ENCODE measurements at regions not wholly inside any gene's neighbourhood (a gene's known extent, or its start where the extent isn't known, plus 50 kb on each side); places are given as distances from the start of the nearest gene placed in this dataset.
"Not testable (repeated sequence)": the region's sequence is repeated elsewhere in the genome, so short reads cannot be mapped to it uniquely, and the experiment has no call there.

- H3K27ac ChIP-seq: no peak overlapping the region
- H2AFZ ChIP-seq: no peak overlapping the region
- no peak overlapping the region for H3K4me2 ChIP-seq (ENCODE audit: low read length)
- no peak for TF ChIP-seq CTCF (IDR thresholded peaks at IDR 0.05)
- no peak overlapping the region for H3K4me3 ChIP-seq (ENCODE audit: low read depth, low read length)
- no peaks in the 10 kb centered on the region for H3K27me3 ChIP-seq (ENCODE audit: control insufficient read depth, insufficient read depth, low read length)
- no peaks in the 10 kb centered on the region for H3K79me2 ChIP-seq
- H3K9ac ChIP-seq: no peak overlapping the region
- H3K4me1 ChIP-seq: no peaks in the 10 kb centered on the region
- H3K9me3 ChIP-seq (ENCODE audit: control insufficient read depth, low read length): no peaks in the 10 kb centered on the region
- no peaks in the 10 kb centered on the region for H3K36me3 ChIP-seq (ENCODE audit: control insufficient read depth, insufficient read depth, low read length)
Measured at GRCh38 chr5:96312383-96312782, 120.7 kb downstream of the PCSK1 start.

GRCh38 chr5:96307047-96307446 lies 126.0 kb downstream of the PCSK1 start:
- H3K4me1 ChIP-seq; H3K4me3 ChIP-seq (ENCODE audit: low read depth, low read length); H3K27ac ChIP-seq; H3K79me2 ChIP-seq; H3K36me3 ChIP-seq (ENCODE audit: control insufficient read depth, insufficient read depth, low read length); H3K4me2 ChIP-seq (ENCODE audit: low read length); H2AFZ ChIP-seq; H3K9me3 ChIP-seq (ENCODE audit: control insufficient read depth, low read length); H3K9ac ChIP-seq; H3K27me3 ChIP-seq (ENCODE audit: control insufficient read depth, insufficient read depth, low read length): not testable (repeated sequence)

GRCh38 chr5:96302174-96302738 lies 130.8 kb downstream of the PCSK1 start:
- Histone ChIP-seq H3K9me3 (ENCODE audit: control insufficient read depth, low read length) (no peaks in the 10 kb centered on the region), H2AFZ (no peak overlapping the region), H3K36me3 (ENCODE audit: control insufficient read depth, insufficient read depth, low read length) (no peaks in the 10 kb centered on the region), H3K27me3 (ENCODE audit: control insufficient read depth, insufficient read depth, low read length) (no peaks in the 10 kb centered on the region), H3K4me1 (no peaks in the 10 kb centered on the region), H3K4me2 (ENCODE audit: low read length) (no peak overlapping the region), H3K4me3 (ENCODE audit: low read depth, low read length) (no peak overlapping the region), H3K79me2 (no peaks in the 10 kb centered on the region), H3K27ac (no peak overlapping the region), H3K9ac (no peak overlapping the region)
- no peak for TF ChIP-seq CTCF (IDR thresholded peaks at IDR 0.05)

- no peak overlapping the region for H3K9ac ChIP-seq
- H3K4me1 ChIP-seq: no peaks in the 10 kb centered on the region
- no peaks in the 10 kb centered on the region for H3K79me2 ChIP-seq
- no peak for TF ChIP-seq CTCF (IDR thresholded peaks at IDR 0.05)
- H3K4me3 ChIP-seq (ENCODE audit: low read depth, low read length): no peak overlapping the region
- H3K27ac ChIP-seq: no peak overlapping the region
- H3K27me3 ChIP-seq (ENCODE audit: control insufficient read depth, insufficient read depth, low read length): no peaks in the 10 kb centered on the region
- no peak overlapping the region for H3K4me2 ChIP-seq (ENCODE audit: low read length)
- no peak overlapping the region for H2AFZ ChIP-seq
- H3K36me3 ChIP-seq (ENCODE audit: control insufficient read depth, insufficient read depth, low read length): no peaks in the 10 kb centered on the region
- H3K9me3 ChIP-seq (ENCODE audit: control insufficient read depth, low read length): no peaks in the 10 kb centered on the region
Measured at GRCh38 chr5:96300976-96301375, 132.1 kb downstream of the PCSK1 start.

GRCh38 chr5:96297867-96298266 lies 135.2 kb downstream of the PCSK1 start:
- Histone ChIP-seq H3K4me1 (no peaks in the 10 kb centered on the region), H3K4me3 (ENCODE audit: low read depth, low read length) (no peak overlapping the region), H3K9me3 (ENCODE audit: control insufficient read depth, low read length) (no peaks in the 10 kb centered on the region), H3K27ac (no peak overlapping the region), H3K36me3 (ENCODE audit: control insufficient read depth, insufficient read depth, low read length) (no peaks in the 10 kb centered on the region), H3K27me3 (ENCODE audit: control insufficient read depth, insufficient read depth, low read length) (no peaks in the 10 kb centered on the region), H2AFZ (no peak overlapping the region), H3K9ac (no peak overlapping the region), H3K4me2 (ENCODE audit: low read length) (no peak overlapping the region), H3K79me2 (no peaks in the 10 kb centered on the region)
- TF ChIP-seq CTCF (IDR thresholded peaks at IDR 0.05): no peak

Measured in parathyroid adenoma (tissue), 2 donors.